GM19452 (cell line): ENCODE measurements at regions not wholly inside any gene's neighbourhood (a gene's known extent, or its start where the extent isn't known, plus 50 kb on each side); places are given as distances from the start of the nearest gene placed in this dataset.
A peak's percentile ranks its signal among the peaks of the same experiment; 100 is the strongest.

ENCODE experiments used
- ATAC-seq: cut with Tn5 transposase; IDR thresholded peaks from one replicate; pipeline ENCODE4 v1.9.1; 2021; ENCODE audit not compliant: unreplicated experiment

- ATAC-seq = peak; percentile 52
Observed at GRCh38 chr17:81345228-81346089, 49.8 kb upstream of the BAHCC1 start.
